ENCODE measurements at regions not wholly inside any gene's neighbourhood (a gene's known extent, or its start where the extent isn't known, plus 50 kb on each side); places are given as distances from the start of the nearest gene placed in this dataset.
A peak's percentile ranks its signal among the peaks of the same experiment; 100 is the strongest.

- TF ChIP-seq, protein P1, sequence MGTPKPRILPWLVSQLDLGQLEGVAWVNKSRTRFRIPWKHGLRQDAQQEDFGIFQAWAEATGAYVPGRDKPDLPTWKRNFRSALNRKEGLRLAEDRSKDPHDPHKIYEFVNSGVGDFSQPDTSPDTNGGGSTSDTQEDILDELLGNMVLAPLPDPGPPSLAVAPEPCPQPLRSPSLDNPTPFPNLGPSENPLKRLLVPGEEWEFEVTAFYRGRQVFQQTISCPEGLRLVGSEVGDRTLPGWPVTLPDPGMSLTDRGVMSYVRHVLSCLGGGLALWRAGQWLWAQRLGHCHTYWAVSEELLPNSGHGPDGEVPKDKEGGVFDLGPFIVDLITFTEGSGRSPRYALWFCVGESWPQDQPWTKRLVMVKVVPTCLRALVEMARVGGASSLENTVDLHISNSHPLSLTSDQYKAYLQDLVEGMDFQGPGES (IDR thresholded peaks at IDR 0.05; ENCODE audit: low read depth, low read length) = no peak
- TF ChIP-seq POLR2AphosphoS5 (IDR thresholded peaks at IDR 0.05; ENCODE audit: low read depth, low read length) (peak; percentile 79; the same call in 1 of the 2 replicates), ELF1 (IDR thresholded peaks at IDR 0.05) (peak; percentile 17; the same call in 1 of the 2 replicates), RAD21 (IDR thresholded peaks at IDR 0.05; ENCODE audit: low read length) (no peak), NRF1 (IDR thresholded peaks at IDR 0.05; ENCODE audit: low read depth, low read length) (no peak), TCF12 (IDR thresholded peaks at IDR 0.05) (peak; percentile 96), FOXJ3 (CRISPR knock-in tag; IDR thresholded peaks at IDR 0.05) (no peak), MXI1 (IDR thresholded peaks at IDR 0.05; ENCODE audit: low read depth, low read length) (no peak), PBX3 (IDR thresholded peaks at IDR 0.05) (peak; percentile 95), SMC3 (IDR thresholded peaks at IDR 0.05; ENCODE audit: low read depth, low read length) (no peak), NFIC (IDR thresholded peaks at IDR 0.05; ENCODE audit: borderline replicate concordance) (peak; percentile 96), FOSL2 (IDR thresholded peaks at IDR 0.05; ENCODE audit: borderline replicate concordance, low read depth) (peak; percentile 91)
Measured at GRCh38 chr3:160129459-160130061, 95.7 kb upstream of the C3orf80 start (continued).

GRCh38 chr3:160130071-160130470, 95.2 kb upstream of the C3orf80 start:
- TF ChIP-seq POLR2AphosphoS5 (IDR thresholded peaks at IDR 0.05; ENCODE audit: low read depth, low read length) = no peak
- no peak for TF ChIP-seq TEAD4 (IDR thresholded peaks at IDR 0.05; ENCODE audit: borderline replicate concordance, insufficient read depth)
- no peak for TF ChIP-seq NFIC (IDR thresholded peaks at IDR 0.05; ENCODE audit: borderline replicate concordance)
- TF ChIP-seq NRF1 (IDR thresholded peaks at IDR 0.05; ENCODE audit: low read depth, low read length) = no peak
- TF ChIP-seq SMC3 (IDR thresholded peaks at IDR 0.05; ENCODE audit: low read depth, low read length) = no peak
- no peak for TF ChIP-seq FOXJ3 (CRISPR knock-in tag; IDR thresholded peaks at IDR 0.05)
- TF ChIP-seq, protein P1 (IDR thresholded peaks at IDR 0.05; ENCODE audit: low read depth, low read length) = no peak
- TF ChIP-seq, protein P2, sequence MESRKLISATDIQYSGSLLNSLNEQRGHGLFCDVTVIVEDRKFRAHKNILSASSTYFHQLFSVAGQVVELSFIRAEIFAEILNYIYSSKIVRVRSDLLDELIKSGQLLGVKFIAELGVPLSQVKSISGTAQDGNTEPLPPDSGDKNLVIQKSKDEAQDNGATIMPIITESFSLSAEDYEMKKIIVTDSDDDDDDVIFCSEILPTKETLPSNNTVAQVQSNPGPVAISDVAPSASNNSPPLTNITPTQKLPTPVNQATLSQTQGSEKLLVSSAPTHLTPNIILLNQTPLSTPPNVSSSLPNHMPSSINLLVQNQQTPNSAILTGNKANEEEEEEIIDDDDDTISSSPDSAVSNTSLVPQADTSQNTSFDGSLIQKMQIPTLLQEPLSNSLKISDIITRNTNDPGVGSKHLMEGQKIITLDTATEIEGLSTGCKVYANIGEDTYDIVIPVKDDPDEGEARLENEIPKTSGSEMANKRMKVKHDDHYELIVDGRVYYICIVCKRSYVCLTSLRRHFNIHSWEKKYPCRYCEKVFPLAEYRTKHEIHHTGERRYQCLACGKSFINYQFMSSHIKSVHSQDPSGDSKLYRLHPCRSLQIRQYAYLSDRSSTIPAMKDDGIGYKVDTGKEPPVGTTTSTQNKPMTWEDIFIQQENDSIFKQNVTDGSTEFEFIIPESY (IDR thresholded peaks at IDR 0.05; ENCODE audit: borderline replicate concordance, low read depth) = no peak
- TF ChIP-seq, protein P3, sequence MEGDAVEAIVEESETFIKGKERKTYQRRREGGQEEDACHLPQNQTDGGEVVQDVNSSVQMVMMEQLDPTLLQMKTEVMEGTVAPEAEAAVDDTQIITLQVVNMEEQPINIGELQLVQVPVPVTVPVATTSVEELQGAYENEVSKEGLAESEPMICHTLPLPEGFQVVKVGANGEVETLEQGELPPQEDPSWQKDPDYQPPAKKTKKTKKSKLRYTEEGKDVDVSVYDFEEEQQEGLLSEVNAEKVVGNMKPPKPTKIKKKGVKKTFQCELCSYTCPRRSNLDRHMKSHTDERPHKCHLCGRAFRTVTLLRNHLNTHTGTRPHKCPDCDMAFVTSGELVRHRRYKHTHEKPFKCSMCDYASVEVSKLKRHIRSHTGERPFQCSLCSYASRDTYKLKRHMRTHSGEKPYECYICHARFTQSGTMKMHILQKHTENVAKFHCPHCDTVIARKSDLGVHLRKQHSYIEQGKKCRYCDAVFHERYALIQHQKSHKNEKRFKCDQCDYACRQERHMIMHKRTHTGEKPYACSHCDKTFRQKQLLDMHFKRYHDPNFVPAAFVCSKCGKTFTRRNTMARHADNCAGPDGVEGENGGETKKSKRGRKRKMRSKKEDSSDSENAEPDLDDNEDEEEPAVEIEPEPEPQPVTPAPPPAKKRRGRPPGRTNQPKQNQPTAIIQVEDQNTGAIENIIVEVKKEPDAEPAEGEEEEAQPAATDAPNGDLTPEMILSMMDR (IDR thresholded peaks at IDR 0.05) = no peak
- no peak for TF ChIP-seq MXI1 (IDR thresholded peaks at IDR 0.05; ENCODE audit: low read depth, low read length)
- H3K27ac ChIP-seq (ENCODE audit: low read depth in 2 of 2, low read length in 1 of 2) = peak overlapping the region; percentile 77 to 83
- H3K27me3 ChIP-seq (ENCODE audit: insufficient read depth) = no peaks in the 10 kb centered on the region
- no peak overlapping the region for H3K4me3 ChIP-seq (ENCODE audit: low read depth in 2 of 2, low read length in 1 of 2)
- POLR2A ChIA-PET = no interaction called here
- H2AFZ ChIP-seq (ENCODE audit: low read depth) = no peak overlapping the region
- H3K9me2 ChIP-seq = no peaks in the 10 kb centered on the region
- H3K79me2 ChIP-seq (ENCODE audit: insufficient read depth) = no peaks in the 10 kb centered on the region
- CTCF ChIA-PET = interaction anchor here (1.5 kb wide), 1 partner anchor 141 kb away, joined by 3 read pairs; the partner anchor contains the start of gene IL12A
- 95% methylated on average over 3 of the region's 3 CpGs for WGBS (ENCODE audit: low lambda C conversion rate)
- peaks cover 27% of the 10 kb centered on the region for H3F3A ChIP-seq (replicated peaks; ENCODE audit: insufficient read depth)
- H3K36me3 ChIP-seq (replicated peaks in 1 of 2; ENCODE audit: control insufficient read depth in 1 of 2, insufficient read depth in 2 of 2, low read length in 1 of 2) = no peaks in the 10 kb centered on the region
- peaks cover 3 to 30% of the 10 kb centered on the region in 2 experiments; a peak in 3 of 4 replicates for H3K4me1 ChIP-seq (ENCODE audit: control insufficient read depth in 1 of 2, insufficient read depth in 2 of 2, low read depth in 1 of 2, low read length in 1 of 2)
- no peaks in the 10 kb centered on the region for H4K20me1 ChIP-seq (ENCODE audit: insufficient read depth)
- no peak overlapping the region for H3K9ac ChIP-seq
- 0 out of 2 replicates have a peak overlapping the region, but pooled peaks have one; percentile 14 for H3K4me2 ChIP-seq
- DNase-seq = no peak
- H3K9me3 ChIP-seq = no peaks in the 10 kb centered on the region

Measured in SK-N-SH (cell line).